Amygdala (tissue), 56 donors: ENCODE measurements at regions not wholly inside any gene's neighbourhood (a gene's known extent, or its start where the extent isn't known, plus 50 kb on each side); places are given as distances from the start of the nearest gene placed in this dataset.
"Not testable (repeated sequence)": the region's sequence is repeated elsewhere in the genome, so short reads cannot be mapped to it uniquely, and the experiment has no call there.

ENCODE experiments used
- DNase-seq, 56 donors: peaks; one replicate each; lab custom pipeline; 2025; lab: John Stamatoyannopoulos, UW

- not testable (repeated sequence) for DNase-seq
Observed at GRCh38 chr12:14032191-14032590, 50.8 kb upstream of the GRIN2B start.

DNA sequence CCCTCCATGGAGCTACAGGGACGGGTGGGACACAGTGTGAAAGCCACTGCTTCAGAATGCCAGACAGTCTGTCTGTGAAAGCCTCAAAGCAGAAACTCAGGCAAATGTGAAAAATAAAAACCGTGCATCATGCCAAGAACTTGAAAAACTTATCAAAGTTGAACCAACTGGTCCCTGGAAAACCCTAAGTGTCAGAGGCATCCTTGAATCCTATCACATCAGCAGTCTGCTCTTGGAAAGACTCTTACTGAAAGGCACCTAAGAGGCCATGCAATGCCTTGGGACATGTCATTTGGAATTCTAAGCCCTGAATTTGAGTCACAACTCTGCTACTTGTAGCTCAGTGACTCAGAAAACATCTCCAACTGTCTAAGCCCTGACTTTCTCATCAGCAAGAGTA, 62.4 kb upstream of the GRIN2B start:
- DNase-seq, result no peak

DNA sequence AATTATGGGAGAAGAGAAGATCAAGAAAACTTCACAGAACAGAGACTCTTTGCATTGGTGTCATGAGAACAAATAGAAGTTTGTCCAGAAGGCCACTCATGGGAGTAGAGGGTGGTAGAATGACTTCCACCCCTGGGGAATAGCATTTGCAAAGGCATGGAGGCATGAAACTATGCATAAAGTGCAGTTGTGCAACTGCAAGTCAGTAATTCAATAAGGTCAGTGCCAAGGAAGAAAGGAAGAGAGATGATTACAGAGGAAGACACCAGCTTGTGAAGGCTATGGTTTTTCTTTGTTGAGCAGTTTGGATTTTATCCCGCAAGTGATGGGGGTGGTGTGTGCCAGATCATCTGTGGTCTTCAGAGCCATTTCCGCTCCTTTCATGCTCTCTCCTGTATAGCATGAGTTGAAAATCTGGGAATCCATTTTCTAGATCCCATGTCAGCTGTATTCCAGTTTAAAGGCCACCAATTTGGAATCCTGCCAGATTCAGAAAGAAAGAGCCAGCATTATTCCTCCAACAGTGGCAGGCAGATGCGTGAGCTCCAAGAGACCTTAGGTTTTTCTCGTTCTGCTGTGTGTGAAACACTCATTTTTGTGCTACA, 67.6 kb upstream of the GRIN2B start:
- no peak for DNase-seq

DNA sequence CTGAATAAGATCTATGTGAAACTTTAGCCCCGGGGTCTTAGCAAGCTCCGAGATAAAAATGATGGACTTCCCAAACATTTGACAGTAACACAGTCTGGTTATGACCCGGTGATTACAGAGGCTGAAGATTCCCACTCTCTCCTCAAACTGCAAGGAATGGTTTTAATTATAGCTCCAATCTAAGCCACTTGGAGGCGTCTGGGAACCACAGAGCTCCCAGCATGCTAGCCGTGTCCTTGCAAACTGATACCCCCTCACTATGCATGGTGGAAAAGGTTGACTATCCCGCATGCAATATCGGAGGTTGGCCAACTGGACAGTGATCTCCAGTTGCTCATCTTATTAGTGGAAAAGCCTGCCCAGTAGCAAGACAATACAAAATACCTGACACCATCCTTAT, 76.5 kb upstream of the GRIN2B start:
- no peak for DNase-seq

- DNase-seq, result peak in 21 of 56 donors; percentile 1 to 64 (median 13)
Observed at GRCh38 chr12:14058717-14059116, 77.3 kb upstream of the GRIN2B start.

- no peak for DNase-seq
Observed at GRCh38 chr12:14059548-14059947, 78.1 kb upstream of the GRIN2B start.

GRCh38 chr12:14065616-14066015, 84.2 kb upstream of the GRIN2B start:
- DNase-seq, result no peak

GRCh38 chr12:14066021-14066420, 84.6 kb upstream of the GRIN2B start:
- DNase-seq, result no peak

DNA sequence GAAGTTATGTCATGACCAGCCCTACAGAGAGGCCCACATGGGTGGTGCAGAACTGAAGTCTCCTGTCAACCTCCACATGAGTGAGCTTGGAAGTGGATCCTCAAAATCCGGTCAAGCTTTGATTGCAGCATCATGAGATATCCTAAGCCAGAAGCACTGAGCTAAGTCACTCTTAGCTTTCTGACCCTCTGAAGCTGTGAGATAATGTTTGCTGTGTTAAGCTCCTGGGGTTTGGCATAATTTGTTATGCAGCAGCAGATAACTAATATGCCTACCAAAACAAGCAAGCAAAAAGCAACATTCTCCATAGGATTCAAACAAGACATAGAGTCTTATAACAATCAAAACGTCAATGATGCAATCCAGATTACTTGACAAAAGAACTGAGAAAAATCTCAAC, 87.6 kb upstream of the GRIN2B start:
- DNase-seq, result no peak

GRCh38 chr12:14071833-14072232, 90.4 kb upstream of the GRIN2B start:
- no peak for DNase-seq

DNA sequence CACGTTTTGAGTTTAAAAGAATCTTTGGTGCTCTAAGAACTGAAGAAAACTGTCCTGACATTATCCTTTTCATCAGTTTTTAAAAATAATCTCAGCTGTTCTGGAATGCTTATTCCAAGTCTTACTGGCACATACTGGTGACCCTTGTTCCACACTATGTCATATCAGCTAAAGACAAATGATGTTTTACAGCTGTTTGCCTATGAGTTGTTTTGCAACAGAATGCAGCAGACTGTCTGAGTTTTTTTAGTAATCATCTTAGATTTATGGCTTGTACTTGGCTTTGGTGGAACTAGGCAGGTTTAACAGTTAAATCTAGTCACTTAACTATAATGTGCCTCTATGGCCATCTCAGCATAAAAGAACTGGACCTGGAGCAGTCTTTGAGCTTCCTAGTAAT, 91.6 kb upstream of the GRIN2B start:
- no peak for DNase-seq

GRCh38 chr12:14075797-14076393, 94.5 kb upstream of the GRIN2B start:
- no peak for DNase-seq

DNA sequence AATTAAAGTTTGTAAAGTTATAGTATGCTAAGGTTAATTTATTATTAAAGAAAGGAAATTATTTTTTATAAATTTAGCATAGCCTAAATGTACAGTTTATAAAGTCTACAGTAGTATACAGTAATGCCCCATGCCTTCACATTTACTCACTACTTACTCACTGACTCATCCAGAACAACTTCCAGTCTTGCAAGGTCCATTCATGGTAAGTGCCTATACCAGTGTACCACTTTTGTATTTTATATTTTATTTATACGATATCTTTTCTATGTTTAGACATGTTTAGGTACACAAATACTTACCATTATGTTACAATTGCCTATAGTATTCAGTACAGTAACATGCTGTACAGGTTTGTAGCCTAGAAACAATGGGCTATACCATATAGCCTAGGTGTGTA, 95.1 kb upstream of the GRIN2B start:
- no peak for DNase-seq

DNA sequence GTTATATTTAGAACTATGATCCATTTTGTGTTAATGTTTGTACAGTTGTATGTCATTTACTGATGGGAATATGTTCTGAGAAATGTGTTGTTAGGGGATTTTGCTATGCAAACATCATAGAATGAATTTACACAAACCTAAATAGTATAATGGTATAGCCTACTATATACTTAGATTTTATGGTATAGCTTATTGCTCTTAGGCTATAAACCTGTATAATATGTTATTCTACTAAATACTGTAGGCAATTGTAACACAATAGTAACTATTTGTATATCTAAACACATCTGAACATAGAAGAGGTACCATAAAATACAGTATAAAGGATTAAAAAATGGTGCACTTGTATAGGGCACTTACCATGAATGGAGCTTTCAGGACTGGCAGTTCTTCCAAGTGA, 105.4 kb upstream of the GRIN2B start:
- DNase-seq, result no peak

DNA sequence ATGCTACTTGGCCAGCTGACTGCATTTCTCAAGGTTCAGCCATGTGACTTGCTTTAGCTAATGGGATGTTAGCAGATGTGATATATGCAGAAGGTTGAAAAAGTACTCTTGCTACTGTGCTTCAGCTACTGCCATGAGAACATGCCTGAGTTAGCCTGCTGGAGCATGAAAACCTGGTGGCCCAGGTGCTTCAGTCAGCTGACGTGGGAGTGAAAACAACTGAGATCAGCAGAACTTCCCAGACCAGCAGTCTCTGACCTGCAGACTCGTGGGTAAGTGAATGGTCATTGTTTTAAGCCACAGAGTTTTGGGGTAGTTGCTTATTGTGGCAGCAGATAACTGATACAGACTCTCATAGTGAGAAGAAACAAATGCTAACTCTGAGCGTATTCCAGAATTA, 118.6 kb upstream of the GRIN2B start:
- no peak for DNase-seq

DNA sequence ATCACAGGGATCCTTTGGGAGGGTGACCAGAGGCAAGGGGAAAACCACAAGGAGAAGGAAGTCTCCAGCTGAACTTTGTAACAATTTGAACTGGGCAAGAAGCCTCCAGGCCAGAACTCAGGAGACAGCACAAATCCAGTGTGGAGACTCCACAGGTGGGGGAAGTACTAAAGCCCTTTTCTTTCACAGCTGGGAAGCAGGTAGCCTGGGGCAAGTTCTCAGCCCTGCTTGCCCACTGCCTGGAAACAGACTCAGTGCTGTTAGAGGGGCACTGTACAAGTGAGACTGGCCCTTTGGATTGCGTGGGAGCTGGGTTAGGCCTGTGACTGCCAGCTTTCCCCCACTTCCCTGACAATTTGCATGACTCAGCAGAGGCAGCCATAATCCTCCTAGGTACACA, 120.2 kb upstream of the GRIN2B start:
- DNase-seq, result not testable (repeated sequence)

GRCh38 chr12:14111230-14111865, 129.9 kb upstream of the GRIN2B start:
- DNase-seq, result no peak

DNA sequence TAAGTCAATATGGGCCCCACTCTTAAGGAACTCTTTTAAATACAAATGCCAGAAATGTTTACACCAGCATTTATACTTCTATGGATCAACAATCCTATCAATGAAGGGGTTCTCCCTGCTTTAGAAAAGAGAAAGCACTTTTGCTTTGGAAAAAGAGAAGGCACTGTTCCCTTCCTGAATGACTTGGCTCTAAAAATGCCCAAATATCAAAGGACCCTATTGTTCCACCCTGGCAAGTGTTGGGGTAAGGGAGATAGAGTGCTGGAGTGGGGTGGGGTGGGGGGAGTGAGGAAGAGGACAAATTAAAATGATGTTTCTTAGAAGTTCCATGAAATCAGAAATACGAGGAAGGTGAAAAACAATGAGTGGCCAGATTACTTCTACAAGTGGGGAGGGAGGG, 131.6 kb upstream of the GRIN2B start:
- peak in 3 of 56 donors; percentile 1 to 18 (median 9) for DNase-seq

GRCh38 chr12:14126692-14127091, 145.3 kb upstream of the GRIN2B start:
- no peak for DNase-seq

DNA sequence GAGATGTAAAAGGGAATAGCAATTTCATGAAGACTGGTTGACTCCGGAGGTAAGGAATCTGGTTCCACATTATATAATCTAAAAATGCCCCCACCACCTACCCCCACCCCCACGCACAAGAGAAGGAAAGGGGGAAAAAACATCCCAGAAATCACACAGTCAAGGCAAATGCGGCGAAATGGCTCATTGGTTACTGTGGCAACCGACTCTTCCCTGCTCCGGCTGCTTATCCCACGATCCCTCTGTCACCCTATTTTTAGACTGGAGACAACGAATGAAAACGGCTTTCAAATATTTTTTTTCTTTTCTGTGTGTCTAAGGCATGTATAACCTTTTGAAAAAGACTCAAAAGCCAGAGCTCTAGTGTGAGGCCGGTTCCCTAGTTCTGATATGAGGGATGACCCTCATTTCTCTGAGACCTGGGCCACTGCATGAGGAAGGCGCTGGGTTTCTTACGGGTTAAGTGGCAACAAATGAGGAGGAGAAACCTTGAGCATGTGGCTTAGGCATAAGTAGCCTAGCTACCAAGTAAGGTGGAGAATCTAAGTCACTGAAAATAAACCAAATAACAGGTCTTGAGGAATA, 148.3 kb upstream of the GRIN2B start:
- DNase-seq, result peak in 23 of 56 donors; percentile 1 to 76 (median 18)

DNA sequence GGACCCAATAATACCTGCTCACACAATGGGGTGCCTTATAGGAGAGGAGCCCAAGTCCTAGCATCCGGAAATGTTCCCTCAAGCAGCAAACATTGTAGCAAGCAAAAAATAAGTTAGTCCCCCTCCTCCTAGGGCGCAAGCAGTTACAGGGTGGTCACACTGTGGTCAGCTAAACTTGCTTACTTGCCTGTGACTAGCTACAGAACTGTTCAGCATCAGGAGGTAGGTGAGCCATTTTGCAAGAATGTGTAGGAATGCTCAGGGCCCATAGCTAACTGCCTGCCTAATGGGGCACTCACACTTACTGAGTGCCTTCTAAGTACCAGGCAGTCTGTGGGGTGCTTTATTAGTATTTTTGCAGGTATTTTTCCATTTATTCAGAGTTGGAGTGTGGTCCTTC, 154.6 kb upstream of the GRIN2B start:
- DNase-seq, result no peak

DNA sequence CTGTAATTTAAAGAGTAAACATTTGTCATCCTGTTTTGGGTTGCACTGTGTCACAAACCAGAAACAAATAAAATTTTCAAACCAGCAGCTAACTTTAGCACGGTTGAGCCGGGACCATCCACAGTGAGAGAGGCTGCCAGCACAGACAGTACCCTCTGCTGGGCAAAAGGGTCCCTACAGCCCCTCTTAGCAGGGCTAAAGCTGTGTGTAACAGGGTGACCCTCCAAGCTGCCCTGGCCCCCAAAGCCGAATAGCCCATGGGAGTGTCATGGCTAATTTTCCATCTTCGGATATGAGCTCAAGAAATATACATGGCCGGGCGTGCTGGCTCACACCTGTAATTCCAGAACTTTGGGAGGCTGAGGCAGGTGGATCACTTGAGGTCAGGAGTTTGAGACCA, 157.1 kb upstream of the GRIN2B start:
- DNase-seq, result peak in 1 of 56 donors; percentile 3
